Stimulated activated CD8-positive, alpha-beta memory T cell treated with anti-CD3 and anti-CD28 coated beads, Interleukin-4, amount 100 ng/mL, for 24 hours (primary cell): ENCODE measurements at regions not wholly inside any gene's neighbourhood (a gene's known extent, or its start where the extent isn't known, plus 50 kb on each side); places are given as distances from the start of the nearest gene placed in this dataset.
"Not testable (repeated sequence)": the region's sequence is repeated elsewhere in the genome, so short reads cannot be mapped to it uniquely, and the experiment has no call there.

Source experiments
- DNase-seq: peaks from one replicate; pipeline ENCODE4 v3.0.0-alpha.2; 2020; ENCODE audit warnings: low read depth

GRCh38 chr4:86413426-86413825 lies 53.6 kb upstream of the MAPK10 start:
- not testable (repeated sequence) for DNase-seq

- no peak for DNase-seq
These were observed 54.8 kb upstream of the MAPK10 start for GRCh38 chr4:86414686-86415085.

- no peak for DNase-seq
These were observed 56.2 kb upstream of the MAPK10 start for GRCh38 chr4:86416081-86416480.

GRCh38 chr4:86421461-86421860 lies 61.6 kb upstream of the MAPK10 start:
- no peak for DNase-seq

GRCh38 chr4:86431543-86432116 lies 71.8 kb upstream of the MAPK10 start:
- no peak for DNase-seq

GRCh38 chr4:86432559-86433134 lies 72.8 kb upstream of the MAPK10 start:
- no peak for DNase-seq

- DNase-seq, result no peak
These were observed 79.4 kb upstream of the MAPK10 start for GRCh38 chr4:86439293-86439692.

- no peak for DNase-seq
These were observed 81.5 kb upstream of the MAPK10 start for GRCh38 chr4:86441175-86441936.

GRCh38 chr4:86442881-86443280 lies 83.0 kb upstream of the MAPK10 start:
- no peak for DNase-seq

- no peak for DNase-seq
These were observed 83.6 kb upstream of the MAPK10 start for GRCh38 chr4:86443495-86443894.

- no peak for DNase-seq
These were observed 87.1 kb upstream of the MAPK10 start for GRCh38 chr4:86446996-86447395.

GRCh38 chr4:86448871-86449270 lies 89.0 kb upstream of the MAPK10 start:
- DNase-seq, result no peak

GRCh38 chr4:86449746-86450588 lies 90.1 kb upstream of the MAPK10 start:
- no peak for DNase-seq

GRCh38 chr4:86450861-86451260 lies 91.0 kb upstream of the MAPK10 start:
- DNase-seq, result no peak

GRCh38 chr4:86451560-86452330 lies 91.9 kb upstream of the MAPK10 start:
- DNase-seq, result no peak

- DNase-seq, result no peak
These were observed 92.6 kb upstream of the MAPK10 start for GRCh38 chr4:86452422-86452891.

- no peak for DNase-seq
These were observed 93.2 kb upstream of the MAPK10 start for GRCh38 chr4:86452924-86453531.

- not testable (repeated sequence) for DNase-seq
These were observed 93.8 kb upstream of the MAPK10 start for GRCh38 chr4:86453611-86454072.

- no peak for DNase-seq
These were observed 102.0 kb upstream of the MAPK10 start for GRCh38 chr4:86461849-86462248.

- no peak for DNase-seq
These were observed 112.6 kb upstream of the MAPK10 start for GRCh38 chr4:86472377-86473019.

GRCh38 chr4:86478151-86478550 lies 116.0 kb upstream of the PTPN13 start:
- not testable (repeated sequence) for DNase-seq
